Mesendoderm (in vitro differentiated cells): ENCODE measurements at regions not wholly inside any gene's neighbourhood (a gene's known extent, or its start where the extent isn't known, plus 50 kb on each side); places are given as distances from the start of the nearest gene placed in this dataset.

ENCODE experiments used
- DNase-seq: peaks from one replicate; pipeline ENCODE4 v3.0.0; 2013
- H2AK5ac ChIP-seq: 2 replicates; pipeline ENCODE4 v1.6.1; 2013; ENCODE audit warnings: low read length, inconsistent platforms
- H2BK120ac ChIP-seq: 2 replicates; pipeline ENCODE4 v1.6.1; 2013; ENCODE audit warnings: low read depth, mild to moderate bottlenecking, low read length, moderate library complexity, mixed read lengths
- H2BK15ac ChIP-seq: replicated peaks from 2 replicates; pipeline ENCODE4 v1.6.1; 2013; ENCODE audit warnings: low read depth, mild to moderate bottlenecking, moderate library complexity
- H2BK5ac ChIP-seq: 2 replicates; pipeline ENCODE4 v1.6.1; 2013; ENCODE audit warnings: low read length, inconsistent platforms
- H3K18ac ChIP-seq: 2 replicates; pipeline ENCODE4 v1.6.1; 2013; ENCODE audit warnings: mild to moderate bottlenecking, low read length, mixed read lengths
- H3K23ac ChIP-seq: one replicate; pipeline ENCODE4 v1.6.1; 2013; ENCODE audit warnings: low read length
- H3K27ac ChIP-seq: 2 replicates; pipeline ENCODE4 v1.5.1; 2013; ENCODE audit warnings: low read depth, mild to moderate bottlenecking, inconsistent platforms, low read length, moderate library complexity
- H3K27me3 ChIP-seq: 2 replicates; pipeline ENCODE4 v1.6.1; 2013; ENCODE audit warnings: low read length, control low read depth, mild to moderate bottlenecking, inconsistent platforms; ENCODE audit not compliant: insufficient read depth, poor library complexity
- H3K36me3 ChIP-seq: 2 replicates; pipeline ENCODE4 v1.6.1; 2013; ENCODE audit warnings: low read length, inconsistent platforms; ENCODE audit not compliant: control insufficient read depth, insufficient read depth
- H3K4ac ChIP-seq: one replicate; pipeline ENCODE4 v1.6.1; 2013; ENCODE audit warnings: low read depth, mild to moderate bottlenecking, low read length, moderate library complexity
- H3K4me1 ChIP-seq: 2 replicates; pipeline ENCODE4 v1.6.1; 2013; ENCODE audit warnings: low read depth, low read length, inconsistent platforms; ENCODE audit not compliant: control insufficient read depth
- H3K4me2 ChIP-seq: 2 replicates; pipeline ENCODE4 v1.6.1; 2013; ENCODE audit warnings: low read length
- H3K4me3 ChIP-seq: 2 replicates; pipeline ENCODE4 v1.5.1; 2013; ENCODE audit warnings: mild to moderate bottlenecking, low read length
- H3K56ac ChIP-seq: one replicate; pipeline ENCODE4 v1.6.1; 2013; ENCODE audit warnings: low read length
- H3K79me1 ChIP-seq: 2 replicates; pipeline ENCODE4 v1.6.1; 2013; ENCODE audit warnings: low read length, inconsistent platforms
- H3K79me2 ChIP-seq: 2 replicates; pipeline ENCODE4 v1.6.1; 2013; ENCODE audit warnings: mild to moderate bottlenecking, low read length; ENCODE audit not compliant: control insufficient read depth, insufficient read depth
- H3K9ac ChIP-seq: 2 replicates; pipeline ENCODE4 v1.6.1; 2013; ENCODE audit warnings: low read length, inconsistent platforms
- H4K5ac ChIP-seq: one replicate; pipeline ENCODE4 v1.6.1; 2013; ENCODE audit warnings: low read length
- H4K8ac ChIP-seq: one replicate; pipeline ENCODE4 v1.6.1; 2013; ENCODE audit warnings: low read depth, mild to moderate bottlenecking, control low read depth, low read length, moderate library complexity
- WGBS: extraction: QIAGEN DNeasy Blood & Tissue Kit; methylation state at CpG from one replicate; pipeline ENCODE4 v1.1.7; 2013; ENCODE audit warnings: low lambda C conversion rate, missing lambda C conversion rate; ENCODE audit not compliant: insufficient coverage; ENCODE audit errors: extremely low coverage; 5-methylcytosine and 5-hydroxymethylcytosine counted together

- no peak overlapping the region for H2BK15ac ChIP-seq
- no peak overlapping the region for H3K9ac ChIP-seq
- H3K18ac ChIP-seq = no peak overlapping the region
- no peak overlapping the region for H4K5ac ChIP-seq
- H3K36me3 ChIP-seq = no peaks in the 10 kb centered on the region
- H3K56ac ChIP-seq = peak overlapping the region; percentile 34
- no peak overlapping the region for H3K23ac ChIP-seq
- H3K4me3 ChIP-seq = no peak overlapping the region
- H3K4ac ChIP-seq = no peak overlapping the region
- no peak overlapping the region for H2BK5ac ChIP-seq
- no peak overlapping the region for H3K4me2 ChIP-seq
- no peak overlapping the region for H2BK120ac ChIP-seq
- no peaks in the 10 kb centered on the region for H3K79me2 ChIP-seq
- no CpG with 5 or more reads among the region's 26 CpGs for whole genome bisulfite sequencing
- no peaks in the 10 kb centered on the region for H3K27me3 ChIP-seq
- H3K4me1 ChIP-seq = no peaks in the 10 kb centered on the region
- no peak overlapping the region for H2AK5ac ChIP-seq
- no peaks in the 10 kb centered on the region for H3K79me1 ChIP-seq
- DNase-seq = no peak
- no peak overlapping the region for H4K8ac ChIP-seq
- H3K27ac ChIP-seq = no peak overlapping the region
These were observed 67.7 kb upstream of the SRSF6 start for GRCh38 chr20:43389839-43390626.

- H2AK5ac ChIP-seq = no peak overlapping the region
- no peak overlapping the region for H3K23ac ChIP-seq
- no peak overlapping the region for H2BK5ac ChIP-seq
- no peaks in the 10 kb centered on the region for H3K4me1 ChIP-seq
- no peaks in the 10 kb centered on the region for H3K27me3 ChIP-seq
- H3K9ac ChIP-seq = no peak overlapping the region
- no peaks in the 10 kb centered on the region for H3K36me3 ChIP-seq
- H3K4ac ChIP-seq = no peak overlapping the region
- no peak overlapping the region for H3K56ac ChIP-seq
- no peak overlapping the region for H4K5ac ChIP-seq
- H2BK15ac ChIP-seq = no peak overlapping the region
- no peak overlapping the region for H3K27ac ChIP-seq
- no peak overlapping the region for H2BK120ac ChIP-seq
- DNase-seq = no peak
- H4K8ac ChIP-seq = no peak overlapping the region
- no peaks in the 10 kb centered on the region for H3K79me2 ChIP-seq
- H3K4me2 ChIP-seq = no peak overlapping the region
- no CpG with 5 or more reads among the region's 6 CpGs for WGBS
- H3K4me3 ChIP-seq = no peak overlapping the region
- H3K79me1 ChIP-seq = no peaks in the 10 kb centered on the region
- no peak overlapping the region for H3K18ac ChIP-seq
These were observed 68.5 kb upstream of the SRSF6 start for GRCh38 chr20:43389211-43389610.

GRCh38 chr20:43388268-43389002, 69.3 kb upstream of the SRSF6 start:
- H3K79me1 ChIP-seq = no peaks in the 10 kb centered on the region
- no peak overlapping the region for H3K18ac ChIP-seq
- no peak overlapping the region for H2BK15ac ChIP-seq
- peaks cover 2% of the 10 kb centered on the region for H3K4me1 ChIP-seq
- DNase-seq = no peak
- H3K79me2 ChIP-seq = no peaks in the 10 kb centered on the region
- H2AK5ac ChIP-seq = no peak overlapping the region
- no peak overlapping the region for H3K4me3 ChIP-seq
- no peak overlapping the region for H3K4ac ChIP-seq
- H2BK5ac ChIP-seq = no peak overlapping the region
- no peaks in the 10 kb centered on the region for H3K27me3 ChIP-seq
- no peak overlapping the region for H4K5ac ChIP-seq
- no peak overlapping the region for H3K27ac ChIP-seq
- no peak overlapping the region for H2BK120ac ChIP-seq
- no CpG with 5 or more reads among the region's 14 CpGs for WGBS
- H3K36me3 ChIP-seq = no peaks in the 10 kb centered on the region
- no peak overlapping the region for H3K4me2 ChIP-seq
- H3K23ac ChIP-seq = no peak overlapping the region
- no peak overlapping the region for H3K9ac ChIP-seq
- H4K8ac ChIP-seq = no peak overlapping the region
- no peak overlapping the region for H3K56ac ChIP-seq

- Histone ChIP-seq H2BK5ac (no peak overlapping the region), H3K9ac (no peak overlapping the region), H4K8ac (no peak overlapping the region), H3K79me1 (no peaks in the 10 kb centered on the region), H3K4me3 (no peak overlapping the region), H3K27me3 (no peaks in the 10 kb centered on the region), H2BK15ac (no peak overlapping the region), H3K4me1 (peaks cover 4% of the 10 kb centered on the region), H3K79me2 (no peaks in the 10 kb centered on the region), H2BK120ac (no peak overlapping the region), H3K27ac (no peak overlapping the region), H2AK5ac (no peak overlapping the region), H3K4me2 (no peak overlapping the region), H3K36me3 (no peaks in the 10 kb centered on the region), H4K5ac (no peak overlapping the region), H3K4ac (no peak overlapping the region), H3K56ac (no peak overlapping the region), H3K18ac (no peak overlapping the region), H3K23ac (no peak overlapping the region)
- no CpG with 5 or more reads among the region's 4 CpGs for WGBS
- no peak for DNase-seq
These were observed 70.0 kb upstream of the SRSF6 start for GRCh38 chr20:43387737-43388136.

- H2BK15ac ChIP-seq = no peak overlapping the region
- H4K8ac ChIP-seq = no peak overlapping the region
- H3K27me3 ChIP-seq = no peaks in the 10 kb centered on the region
- no peaks in the 10 kb centered on the region for H3K36me3 ChIP-seq
- no peak for DNase-seq
- H4K5ac ChIP-seq = no peak overlapping the region
- H3K4me2 ChIP-seq = no peak overlapping the region
- no peaks in the 10 kb centered on the region for H3K79me1 ChIP-seq
- peaks cover 4% of the 10 kb centered on the region for H3K4me1 ChIP-seq
- no peak overlapping the region for H3K56ac ChIP-seq
- H2BK5ac ChIP-seq = no peak overlapping the region
- no peaks in the 10 kb centered on the region for H3K79me2 ChIP-seq
- H3K23ac ChIP-seq = no peak overlapping the region
- no peak overlapping the region for H3K4me3 ChIP-seq
- H3K27ac ChIP-seq = no peak overlapping the region
- H3K18ac ChIP-seq = no peak overlapping the region
- H2BK120ac ChIP-seq = no peak overlapping the region
- H3K9ac ChIP-seq = no peak overlapping the region
- WGBS = no CpG with 5 or more reads among the region's 4 CpGs
- no peak overlapping the region for H3K4ac ChIP-seq
- H2AK5ac ChIP-seq = no peak overlapping the region
These were observed 70.8 kb upstream of the SRSF6 start for GRCh38 chr20:43386878-43387277.
